GM21737 (cell line): ENCODE measurements at regions not wholly inside any gene's neighbourhood (a gene's known extent, or its start where the extent isn't known, plus 50 kb on each side); places are given as distances from the start of the nearest gene placed in this dataset.
"Not testable (repeated sequence)": the region's sequence is repeated elsewhere in the genome, so short reads cannot be mapped to it uniquely, and the experiment has no call there.

Experiments
- ATAC-seq: cut with Tn5 transposase; IDR thresholded peaks from one replicate; pipeline ENCODE4 v1.9.1; 2021; ENCODE audit warnings: mild to moderate bottlenecking, moderate library complexity; ENCODE audit not compliant: unreplicated experiment

DNA sequence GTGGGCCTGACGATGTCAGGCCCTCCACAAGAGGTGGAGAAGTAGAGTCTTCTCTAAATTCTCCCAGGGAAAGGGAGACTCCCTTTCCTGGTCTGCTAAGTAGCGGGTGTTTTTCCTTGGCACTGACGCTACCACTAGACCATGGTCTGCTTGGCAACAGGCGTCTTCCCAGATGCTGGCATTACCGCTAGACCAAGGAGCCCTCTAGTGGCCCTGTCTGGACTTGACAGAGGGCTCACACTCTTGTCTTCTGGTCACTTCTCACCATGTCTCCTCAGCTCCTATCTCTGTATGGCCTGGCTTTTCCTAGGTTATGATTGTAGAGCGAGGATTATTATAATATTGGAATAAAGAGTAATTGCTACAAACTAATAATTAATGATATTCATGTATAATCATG, 51.1 kb upstream of the RASSF6 start:
- not testable (repeated sequence) for ATAC-seq

DNA sequence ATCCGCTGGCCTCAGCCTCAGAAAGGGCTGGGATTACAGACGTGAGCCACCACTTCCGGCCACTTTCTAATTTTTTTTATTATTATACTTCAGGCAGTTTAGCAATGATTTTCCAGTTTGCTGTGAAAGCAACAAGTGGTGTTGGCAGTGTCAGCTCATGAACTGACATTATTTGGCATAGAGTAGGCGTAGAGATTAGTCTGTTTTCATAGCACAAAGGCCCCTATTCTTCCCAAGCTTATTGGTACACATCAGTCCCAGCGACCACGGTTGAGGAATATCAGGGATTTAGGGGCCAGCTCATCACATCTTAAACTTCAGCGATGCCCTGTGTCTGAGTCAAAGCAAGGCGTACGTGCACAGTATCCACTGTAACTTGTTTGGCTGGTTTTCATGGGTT, 53.0 kb upstream of the RASSF6 start:
- no peak for ATAC-seq

DNA sequence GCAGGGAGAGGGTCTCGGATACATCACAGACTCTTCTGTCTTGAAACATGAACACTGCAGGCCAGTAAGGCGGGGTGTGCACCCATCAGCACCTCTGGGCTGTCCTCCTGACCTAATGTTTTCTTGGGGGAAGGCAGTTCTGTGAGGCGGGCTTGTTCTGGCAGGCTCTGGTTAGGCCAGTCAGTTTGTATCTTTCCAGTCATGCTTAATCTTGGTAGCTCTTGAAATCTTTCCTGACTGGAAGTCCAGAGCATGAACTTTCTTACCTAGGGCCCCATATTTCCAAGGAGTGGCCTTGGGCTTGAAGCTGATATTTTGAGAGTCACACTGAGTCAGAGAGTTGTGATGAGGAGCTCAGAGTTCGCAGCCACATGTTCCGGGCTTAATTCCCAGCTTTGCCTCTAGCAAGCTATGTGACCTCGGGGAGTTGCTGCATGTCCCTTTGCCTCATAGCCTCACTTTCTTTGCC, 54.2 kb upstream of the RASSF6 start:
- ATAC-seq = no peak

DNA sequence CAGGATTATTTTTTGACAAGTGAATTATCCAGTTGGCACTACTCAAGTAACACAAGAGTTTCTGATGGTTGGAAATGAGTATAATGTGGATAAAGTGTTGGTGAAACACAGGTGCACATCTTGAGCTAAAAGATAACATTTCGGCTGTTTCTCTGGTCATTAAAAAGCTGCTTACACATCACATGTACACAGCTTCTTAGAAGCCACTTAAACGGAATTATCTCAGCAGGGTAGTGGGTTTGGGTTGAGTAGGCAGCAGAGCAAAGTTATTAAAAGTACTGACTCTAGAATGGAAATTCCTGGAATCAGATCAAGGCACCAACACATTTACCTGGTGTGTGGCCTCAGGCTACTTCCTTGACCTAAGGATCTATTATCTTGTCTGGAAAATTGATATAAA, 55.4 kb upstream of the RASSF6 start:
- no peak for ATAC-seq

DNA sequence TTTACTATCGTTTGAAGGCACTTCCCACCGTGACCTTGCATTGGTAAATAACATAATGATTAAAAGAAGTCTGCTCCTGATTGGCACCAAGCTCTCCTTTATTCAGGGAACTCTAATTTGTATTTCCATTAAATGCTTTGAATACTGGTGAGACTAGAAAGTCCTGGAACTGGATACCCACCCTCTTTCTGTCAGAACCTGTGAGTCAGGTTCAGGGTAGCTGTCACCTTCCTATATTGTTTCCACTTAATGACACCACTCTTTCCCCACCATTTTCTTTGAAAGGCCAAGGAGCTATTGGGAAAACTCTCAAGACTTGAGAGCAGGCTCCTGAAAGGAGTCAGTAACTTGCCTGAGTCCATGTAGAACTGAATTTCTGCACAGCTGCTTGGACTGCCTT, 55.9 kb upstream of the RASSF6 start:
- no peak for ATAC-seq

DNA sequence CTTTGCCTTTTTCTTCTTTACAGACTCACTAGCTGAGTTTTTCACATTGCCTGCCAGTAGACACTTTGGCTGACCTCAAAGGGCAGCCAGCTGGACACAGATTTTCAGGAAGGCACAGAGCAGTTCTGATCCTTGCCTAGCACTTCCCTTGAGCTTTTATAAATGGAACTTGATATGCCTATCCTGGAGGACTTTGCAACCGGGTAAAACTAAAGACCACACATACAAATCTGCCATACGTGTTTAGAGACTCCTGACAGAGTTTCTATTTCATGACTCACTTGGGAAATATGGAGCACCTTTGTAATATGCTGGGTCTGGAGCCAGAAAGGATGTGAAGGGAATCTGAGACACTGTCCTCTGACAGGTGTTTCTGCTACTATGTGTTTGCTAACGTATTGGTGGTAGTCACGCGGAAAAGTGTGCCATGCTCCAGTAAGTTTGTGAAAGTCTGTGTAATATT, 56.7 kb upstream of the RASSF6 start:
- ATAC-seq = peak; percentile 92

DNA sequence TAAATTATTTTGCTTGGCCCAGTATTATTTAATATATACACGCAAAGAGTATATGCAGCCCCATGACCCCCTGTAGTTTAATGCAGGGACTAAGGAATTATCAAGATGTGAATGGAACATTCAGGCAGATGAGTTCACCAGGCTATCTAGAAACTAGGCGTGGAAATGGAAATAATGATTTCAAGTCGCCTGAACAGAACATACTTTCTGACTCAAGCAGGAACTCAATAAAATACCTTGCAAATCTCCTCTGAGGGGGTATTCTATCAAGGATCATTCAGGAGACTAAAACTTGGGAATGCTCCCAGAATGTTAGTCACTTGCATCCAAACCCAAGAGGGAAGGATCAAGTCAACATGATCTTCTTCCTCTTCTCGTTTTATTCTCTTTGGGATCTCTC, 59.6 kb upstream of the RASSF6 start:
- ATAC-seq = no peak

DNA sequence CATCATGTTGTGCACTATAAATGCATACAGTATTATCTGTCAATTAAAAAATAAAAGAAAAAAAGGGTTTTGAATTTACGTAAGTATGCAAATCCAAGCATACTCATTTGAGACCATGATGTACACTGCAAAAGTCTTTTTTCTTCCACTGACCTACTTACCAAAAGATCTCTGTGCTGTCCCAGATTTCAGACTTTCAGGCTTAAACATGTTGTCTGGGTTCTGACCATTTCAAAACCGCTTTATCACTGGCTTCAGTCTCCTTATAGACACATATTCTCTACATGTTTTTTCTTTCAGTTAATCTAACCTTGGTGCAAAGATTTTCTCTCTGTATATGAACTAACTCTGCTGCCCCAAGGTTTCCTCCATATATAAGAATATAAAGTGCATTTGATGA, 58.6 kb upstream of the CXCL8 start:
- no peak for ATAC-seq

DNA sequence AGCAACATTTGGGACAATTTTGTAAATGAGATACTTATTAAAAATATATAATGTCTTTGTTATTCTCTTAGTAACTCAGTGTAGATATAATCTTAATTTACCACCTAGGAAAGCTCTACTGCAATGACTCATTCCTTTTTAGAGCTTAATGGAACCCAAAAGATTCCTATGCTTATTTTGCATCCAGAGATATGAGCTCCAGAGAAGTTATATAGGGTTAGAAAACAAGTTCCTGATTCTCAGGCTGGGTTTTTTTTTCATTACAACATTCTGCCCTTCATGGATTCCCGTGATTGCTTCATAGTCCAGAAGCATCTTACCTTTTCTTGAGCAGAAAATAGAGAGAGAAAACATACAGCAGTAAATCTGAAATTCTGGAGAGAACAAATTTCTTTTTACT, 57.9 kb upstream of the CXCL8 start:
- no peak for ATAC-seq

DNA sequence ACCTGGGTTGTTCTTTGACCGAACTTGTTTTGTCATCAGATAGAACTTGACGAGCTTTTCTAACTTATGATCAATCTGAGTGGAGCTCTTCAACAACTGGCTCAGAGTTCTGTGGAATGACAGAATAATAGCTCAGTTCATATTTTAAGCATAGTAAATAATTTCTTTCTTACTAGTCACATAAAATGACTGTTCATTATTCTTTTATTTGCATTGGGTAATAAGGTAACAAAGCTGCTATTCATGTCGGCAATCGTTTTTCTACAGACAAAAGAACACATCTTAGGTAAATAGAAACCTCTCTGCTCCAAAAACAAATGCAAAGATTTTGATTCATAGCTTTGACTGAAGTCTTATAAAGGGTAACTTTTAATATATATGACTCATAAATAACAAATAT, 57.3 kb upstream of the CXCL8 start:
- ATAC-seq = no peak

DNA sequence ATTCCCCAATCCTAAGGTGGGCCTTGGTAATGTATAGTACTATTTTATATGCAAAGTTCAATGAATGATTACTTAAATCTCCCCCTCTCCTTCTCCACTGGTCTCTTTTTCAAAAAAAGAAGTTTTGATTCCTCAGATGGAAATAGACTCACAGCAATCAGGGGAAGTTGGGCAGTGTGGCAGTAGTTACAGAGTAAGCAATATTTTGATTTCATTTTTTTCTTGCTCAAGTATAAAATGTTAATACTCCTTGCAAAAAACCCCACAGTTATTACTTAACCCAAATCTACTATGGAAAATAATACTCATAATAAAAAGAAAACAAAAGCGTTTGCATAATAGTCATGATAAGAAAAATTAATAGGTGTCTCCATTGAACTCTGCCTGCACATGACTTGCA, 56.9 kb upstream of the CXCL8 start:
- no peak for ATAC-seq

DNA sequence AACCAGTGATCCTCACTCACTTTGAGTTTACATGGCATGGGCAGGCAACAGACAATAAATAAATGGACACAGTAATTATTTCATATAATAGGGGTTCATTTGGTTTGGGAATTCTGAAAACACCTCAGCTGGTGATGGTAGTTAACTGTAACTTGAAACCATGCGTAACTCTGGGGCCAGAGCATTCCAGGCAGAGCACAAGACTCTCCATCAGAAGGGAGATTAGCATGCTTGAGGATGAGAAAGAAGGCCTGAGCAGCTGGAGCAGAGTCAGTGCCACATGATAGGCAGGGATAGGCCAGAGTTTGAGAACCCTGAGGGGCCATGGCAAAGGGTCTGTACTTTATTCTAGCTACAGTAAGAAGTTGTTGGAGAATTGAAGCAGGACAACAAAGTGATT, 56.3 kb upstream of the CXCL8 start:
- ATAC-seq = no peak

DNA sequence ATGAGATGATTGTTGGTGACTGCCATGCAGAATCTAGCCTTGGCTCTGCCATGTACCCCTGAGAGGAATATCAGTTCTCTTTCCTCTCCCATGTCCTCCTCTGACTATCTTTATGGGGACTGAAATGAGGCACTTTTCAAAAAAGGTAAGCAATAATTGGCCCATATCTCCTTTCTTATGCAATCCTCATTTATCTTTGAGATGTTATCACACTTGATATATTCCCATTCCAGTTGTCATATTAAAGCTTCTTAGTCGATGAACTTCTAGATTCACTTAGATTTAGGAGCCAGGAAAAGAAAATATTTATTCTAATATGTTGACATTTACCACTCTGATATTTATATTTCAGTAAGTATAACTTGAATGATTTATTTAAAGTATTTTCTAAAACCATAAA, 55.3 kb upstream of the CXCL8 start:
- ATAC-seq = no peak

DNA sequence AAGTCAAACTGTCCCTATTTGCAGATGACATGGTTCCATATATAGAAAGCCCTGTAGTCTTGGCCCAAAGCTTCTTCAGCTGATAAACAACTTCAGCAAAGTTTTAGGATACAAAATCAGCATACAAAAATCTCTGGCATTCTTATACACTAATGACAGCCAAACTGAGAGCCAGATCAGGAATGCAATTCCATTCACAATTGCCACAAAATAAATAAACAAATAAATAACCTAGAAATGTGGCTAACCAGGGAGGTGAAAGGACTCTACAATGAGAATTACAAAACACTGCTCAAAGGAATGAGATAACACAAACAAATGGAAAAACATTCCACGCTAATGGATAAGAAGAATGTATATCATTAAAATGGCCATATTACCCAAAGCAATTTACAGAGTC, 52.9 kb upstream of the CXCL8 start:
- ATAC-seq = no peak

DNA sequence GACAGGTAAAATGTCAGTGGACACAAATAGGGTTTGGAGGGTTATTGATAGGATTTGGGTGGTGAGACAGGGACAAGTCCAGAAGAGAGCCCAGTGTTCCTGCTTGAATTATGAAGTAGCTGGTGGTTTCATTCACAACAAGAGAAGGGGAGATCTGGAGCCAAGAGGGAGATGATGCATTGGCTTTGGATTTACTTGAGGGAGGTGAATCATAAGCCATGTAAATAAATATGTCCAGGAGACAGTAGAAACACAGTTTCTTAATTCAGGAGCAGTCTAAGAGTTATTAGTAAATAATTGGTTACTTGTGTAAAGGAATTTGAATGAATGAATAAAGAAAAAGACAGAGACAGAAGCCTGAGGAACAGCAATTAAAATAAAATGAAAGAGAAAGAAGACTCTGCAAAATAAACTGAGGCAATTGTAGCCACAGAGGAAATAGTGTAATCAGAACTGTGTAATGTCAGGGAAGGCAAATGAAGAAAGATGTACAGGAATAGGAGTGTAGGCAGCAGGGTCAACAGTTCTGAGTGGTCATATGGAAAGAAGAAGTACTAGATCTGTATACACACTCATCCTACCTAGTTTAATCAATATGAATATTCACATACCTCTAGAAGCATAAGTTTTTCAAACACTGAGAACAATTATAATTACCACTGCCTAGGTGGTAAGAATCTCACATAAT, 50.2 kb upstream of the CXCL8 start:
- no peak for ATAC-seq
